COLO829 (cell line): ENCODE measurements at regions not wholly inside any gene's neighbourhood (a gene's known extent, or its start where the extent isn't known, plus 50 kb on each side); places are given as distances from the start of the nearest gene placed in this dataset.

Experiments
- DNase-seq: peaks from one replicate; pipeline ENCODE4 v3.0.0; 2012; ENCODE audit warnings: low spot score

GRCh38 chr15:31510057-31510456 is 183.4 kb downstream of the KLF13 start:
- DNase-seq: no peak

- DNase-seq: no peak
Measured at GRCh38 chr15:31511707-31512310, 185.2 kb downstream of the KLF13 start.

- DNase-seq: no peak
Measured at GRCh38 chr15:31513178-31513577, 186.5 kb downstream of the KLF13 start.

GRCh38 chr15:31516440-31516839 is 189.8 kb downstream of the KLF13 start:
- no peak for DNase-seq

GRCh38 chr15:31516874-31517273 is 190.2 kb downstream of the KLF13 start:
- DNase-seq: no peak

GRCh38 chr15:31517711-31518110 is 191.1 kb downstream of the KLF13 start:
- DNase-seq: no peak

GRCh38 chr15:31522028-31522427 is 195.4 kb downstream of the KLF13 start:
- no peak for DNase-seq

GRCh38 chr15:31523027-31523654 is 196.5 kb downstream of the KLF13 start:
- DNase-seq: no peak

- DNase-seq: no peak
Measured at GRCh38 chr15:31523655-31524049, 197.0 kb downstream of the KLF13 start.

- DNase-seq: no peak
Measured at GRCh38 chr15:31525185-31525695, 198.6 kb downstream of the KLF13 start.

- no peak for DNase-seq
Measured at GRCh38 chr15:31525988-31526665, 199.5 kb downstream of the KLF13 start.

GRCh38 chr15:31526916-31527690 is 200.5 kb downstream of the KLF13 start:
- no peak for DNase-seq

GRCh38 chr15:31528846-31529245 is 202.2 kb downstream of the KLF13 start:
- no peak for DNase-seq

GRCh38 chr15:31537770-31538592 is 211.3 kb downstream of the KLF13 start:
- DNase-seq: no peak

- DNase-seq: no peak
Measured at GRCh38 chr15:31540633-31541032, 214.0 kb downstream of the KLF13 start.

- DNase-seq: no peak
Measured at GRCh38 chr15:31544361-31544760, 217.7 kb downstream of the KLF13 start.

GRCh38 chr15:31545257-31545656 is 218.6 kb downstream of the KLF13 start:
- no peak for DNase-seq

GRCh38 chr15:31550211-31550977 is 223.8 kb downstream of the KLF13 start:
- DNase-seq: no peak

- DNase-seq: no peak
Measured at GRCh38 chr15:31551323-31551722, 224.7 kb downstream of the KLF13 start.

- no peak for DNase-seq
Measured at GRCh38 chr15:31552482-31553099, 226.0 kb downstream of the KLF13 start.
